Esophagus squamous epithelium (tissue), 5 donors: ENCODE measurements at regions not wholly inside any gene's neighbourhood (a gene's known extent, or its start where the extent isn't known, plus 50 kb on each side); places are given as distances from the start of the nearest gene placed in this dataset.

Experiments
- DNase-seq: peaks from one replicate; lab custom pipeline; 2025; lab: John Stamatoyannopoulos, UW
- H3K27ac ChIP-seq, 4 donors: fragments of 200-600 bp; sonication (generic); one replicate each; pipeline ENCODE4 v1.5.1; 2016 to 2019; ENCODE audit warnings: mild to moderate bottlenecking in 1 of 4
- H3K27me3 ChIP-seq, 4 donors: fragments of 200-600 bp; sonication (generic); 1 replicate in 3 of 4; 2 replicates in 1 of 4; pipeline versions ENCODE4 v1.5.1 to v1.6.0; 2017 to 2021; ENCODE audit warnings: antibody characterized with exemption in 1 of 4
- H3K36me3 ChIP-seq, 3 donors: fragments of 200-600 bp; sonication (generic); one replicate each; pipeline ENCODE4 v1.5.1; 2016 to 2019
- H3K4me1 ChIP-seq, 3 donors: fragments of 200-600 bp; sonication (generic); one replicate each; pipeline ENCODE4 v1.5.1; 2017 to 2019
- H3K4me3 ChIP-seq, 4 donors: fragments of 200-600 bp; sonication (generic); 1 replicate in 3 of 4; 2 replicates in 1 of 4; pipeline ENCODE4 v1.5.1; 2016 to 2019; ENCODE audit warnings: mild to moderate bottlenecking in 2 of 4, moderate library complexity in 1 of 4
- H3K9me3 ChIP-seq, 3 donors: fragments of 200-600 bp; sonication (generic); one replicate each; pipeline ENCODE4 v1.5.1; 2016 to 2019
- CTCF ChIP-seq, 6 experiments: fragments of 450-650 bp in 4 of 6; fragments of 200-600 bp in 2 of 6; sonication (generic) in 2 of 6; IDR thresholded peaks; one replicate each; pipeline ENCODE4 v1.5.1; 2016 to 2019; ENCODE audit warnings: antibody characterized with exemption in 6 of 6, mild to moderate bottlenecking in 4 of 6, moderate library complexity in 4 of 6
- POLR2A ChIP-seq, 4 donors: fragments of 450-650 bp; IDR thresholded peaks; one replicate each; pipeline ENCODE4 v1.6.1; 2017; ENCODE audit warnings: antibody characterized with exemption in 4 of 4, mild to moderate bottlenecking in 4 of 4, moderate library complexity in 3 of 4
- WGBS, 2 donors: methylation state at CpG; one replicate each; pipeline ENCODE4 v1.1.5; 2018; 5-methylcytosine and 5-hydroxymethylcytosine counted together
- intact Hi-C: fragments of 100-400 bp; cut with DNase I; formaldehyde crosslinking; loops from one replicate; pipeline ENCODE4 v1.15.0; 2022
- donor health status: DM: yes; HTN: yes; CAD: no.

- intact Hi-C loops = no loop called here
- no peak for DNase-seq
- Histone ChIP-seq H3K36me3 (no peaks in the 10 kb centered on the region), H3K4me1 (no peaks in the 10 kb centered on the region), H3K9me3 (no peaks in the 10 kb centered on the region), H3K27me3 (peaks cover 0 to 5% (median 0%) of the 10 kb centered on the region in 4 donors), H3K4me3 (no peak overlapping the region), H3K27ac (no peak overlapping the region)
- WGBS, 2 donors = 55 to 57% methylated on average over 2 of the region's 2 CpGs
- no peak for TF ChIP-seq POLR2A (IDR thresholded peaks at IDR 0.05)
- TF ChIP-seq CTCF (IDR thresholded peaks at IDR 0.05) = no peak
Observed at GRCh38 chr9:79201636-79202035, 370.1 kb upstream of the TLE4 start.

- no peaks in the 10 kb centered on the region for H3K4me1 ChIP-seq
- no peak for DNase-seq
- H3K27me3 ChIP-seq = no peaks in the 10 kb centered on the region
- 80 to 85% methylated on average over 5 of the region's 5 CpGs for WGBS, 2 donors
- H3K27ac ChIP-seq = no peak overlapping the region
- intact Hi-C loops = no loop called here
- no peak for TF ChIP-seq CTCF (IDR thresholded peaks at IDR 0.05)
- TF ChIP-seq POLR2A (IDR thresholded peaks at IDR 0.05) = no peak
- no peaks in the 10 kb centered on the region for H3K36me3 ChIP-seq
- H3K9me3 ChIP-seq = no peaks in the 10 kb centered on the region
- no peak overlapping the region for H3K4me3 ChIP-seq
Observed at GRCh38 chr9:79208791-79209396, 362.9 kb upstream of the TLE4 start.

- no peaks in the 10 kb centered on the region for H3K9me3 ChIP-seq
- no peak for DNase-seq
- no peaks in the 10 kb centered on the region for H3K27me3 ChIP-seq
- H3K4me3 ChIP-seq = no peak overlapping the region
- H3K4me1 ChIP-seq = peaks cover 0 to 2% (median 0%) of the 10 kb centered on the region in 3 donors
- H3K36me3 ChIP-seq = no peaks in the 10 kb centered on the region
- TF ChIP-seq CTCF (IDR thresholded peaks at IDR 0.05) (no peak), POLR2A (IDR thresholded peaks at IDR 0.05) (no peak)
- whole genome bisulfite sequencing, 2 donors = 76 to 85% methylated on average over 5 of the region's 5 CpGs
- intact Hi-C loops = no loop called here
- H3K27ac ChIP-seq = no peak overlapping the region
Observed at GRCh38 chr9:79210541-79211243, 361.1 kb upstream of the TLE4 start.

GRCh38 chr9:79213417-79214125 is 358.2 kb upstream of the TLE4 start:
- WGBS, 2 donors = 90% methylated on average over 3 of the region's 3 CpGs
- intact Hi-C loops = no loop called here
- Histone ChIP-seq H3K27me3 (no peaks in the 10 kb centered on the region), H3K9me3 (no peaks in the 10 kb centered on the region), H3K27ac (no peak overlapping the region), H3K36me3 (no peaks in the 10 kb centered on the region), H3K4me3 (no peak overlapping the region), H3K4me1 (peaks cover 0 to 11% (median 4%) of the 10 kb centered on the region in 3 donors)
- no peak for DNase-seq
- TF ChIP-seq CTCF (IDR thresholded peaks at IDR 0.05) (no peak), POLR2A (IDR thresholded peaks at IDR 0.05) (no peak)

- Histone ChIP-seq H3K27ac (no peak overlapping the region), H3K4me1 (peaks cover 0 to 15% (median 4%) of the 10 kb centered on the region in 3 donors), H3K27me3 (no peaks in the 10 kb centered on the region), H3K4me3 (no peak overlapping the region), H3K9me3 (no peaks in the 10 kb centered on the region), H3K36me3 (no peaks in the 10 kb centered on the region)
- TF ChIP-seq POLR2A (IDR thresholded peaks at IDR 0.05) = no peak
- no peak for TF ChIP-seq CTCF (IDR thresholded peaks at IDR 0.05)
- no peak for DNase-seq
- intact Hi-C loops = no loop called here
- WGBS, 2 donors = 25% methylated on average over 4 of the region's 4 CpGs
Observed at GRCh38 chr9:79215821-79216220, 355.9 kb upstream of the TLE4 start.
